ENCODE measurements at regions not wholly inside any gene's neighbourhood (a gene's known extent, or its start where the extent isn't known, plus 50 kb on each side); places are given as distances from the start of the nearest gene placed in this dataset.

- DNase-seq, result no peak
Measured at GRCh38 chr1:82844911-82845827, 1044.4 kb downstream of the ADGRL2 start.

- DNase-seq, result no peak
Measured at GRCh38 chr1:82844447-82844846, 1043.7 kb downstream of the ADGRL2 start.

- no peak for DNase-seq
Measured at GRCh38 chr1:82843876-82844275, 1043.1 kb downstream of the ADGRL2 start.

- DNase-seq, result no peak
Measured at GRCh38 chr1:82840192-82840591, 1039.5 kb downstream of the ADGRL2 start.

GRCh38 chr1:82837766-82838465, 1037.2 kb downstream of the ADGRL2 start:
- no peak for DNase-seq

GRCh38 chr1:82836973-82837680, 1036.4 kb downstream of the ADGRL2 start:
- no peak for DNase-seq

- no peak for DNase-seq
Measured at GRCh38 chr1:82836213-82836972, 1035.7 kb downstream of the ADGRL2 start.

GRCh38 chr1:82830690-82831380, 1030.1 kb downstream of the ADGRL2 start:
- no peak for DNase-seq

- DNase-seq, result no peak
Measured at GRCh38 chr1:82829527-82829926, 1028.8 kb downstream of the ADGRL2 start.

- no peak for DNase-seq
Measured at GRCh38 chr1:82823876-82824275, 1023.1 kb downstream of the ADGRL2 start.

GRCh38 chr1:82820816-82821215, 1020.1 kb downstream of the ADGRL2 start:
- DNase-seq, result no peak

- no peak for DNase-seq
Measured at GRCh38 chr1:82819234-82819633, 1018.5 kb downstream of the ADGRL2 start.

- no peak for DNase-seq
Measured at GRCh38 chr1:82818586-82818985, 1017.9 kb downstream of the ADGRL2 start.

- DNase-seq, result no peak
Measured at GRCh38 chr1:82813386-82813785, 1012.7 kb downstream of the ADGRL2 start.

GRCh38 chr1:82810601-82811000, 1009.9 kb downstream of the ADGRL2 start:
- DNase-seq, result no peak

GRCh38 chr1:82807563-82807962, 1006.8 kb downstream of the ADGRL2 start:
- no peak for DNase-seq

GRCh38 chr1:82806133-82806532, 1005.4 kb downstream of the ADGRL2 start:
- no peak for DNase-seq

GRCh38 chr1:82801176-82801575, 1000.4 kb downstream of the ADGRL2 start:
- DNase-seq, result no peak

GRCh38 chr1:82800721-82801120, 1000.0 kb downstream of the ADGRL2 start:
- no peak for DNase-seq

- no peak for DNase-seq
Measured at GRCh38 chr1:82799261-82799660, 998.5 kb downstream of the ADGRL2 start.

- DNase-seq, result no peak
Measured at GRCh38 chr1:82795508-82796149, 994.9 kb downstream of the ADGRL2 start.

- DNase-seq, result no peak
Measured at GRCh38 chr1:82792151-82792550, 991.4 kb downstream of the ADGRL2 start.

Data from stimulated activated CD8-positive, alpha-beta memory T cell treated with anti-CD3 and anti-CD28 coated beads, Interleukin-4, amount 100 ng/mL, for 48 hours (primary cell).